HG03108 (cell line): ENCODE measurements at regions not wholly inside any gene's neighbourhood (a gene's known extent, or its start where the extent isn't known, plus 50 kb on each side); places are given as distances from the start of the nearest gene placed in this dataset.
"Not testable (repeated sequence)": the region's sequence is repeated elsewhere in the genome, so short reads cannot be mapped to it uniquely, and the experiment has no call there.

Source experiments
- ATAC-seq: cut with Tn5 transposase; IDR thresholded peaks from one replicate; pipeline ENCODE4 v1.9.1; 2021; ENCODE audit warnings: moderate library complexity; ENCODE audit not compliant: unreplicated experiment

DNA sequence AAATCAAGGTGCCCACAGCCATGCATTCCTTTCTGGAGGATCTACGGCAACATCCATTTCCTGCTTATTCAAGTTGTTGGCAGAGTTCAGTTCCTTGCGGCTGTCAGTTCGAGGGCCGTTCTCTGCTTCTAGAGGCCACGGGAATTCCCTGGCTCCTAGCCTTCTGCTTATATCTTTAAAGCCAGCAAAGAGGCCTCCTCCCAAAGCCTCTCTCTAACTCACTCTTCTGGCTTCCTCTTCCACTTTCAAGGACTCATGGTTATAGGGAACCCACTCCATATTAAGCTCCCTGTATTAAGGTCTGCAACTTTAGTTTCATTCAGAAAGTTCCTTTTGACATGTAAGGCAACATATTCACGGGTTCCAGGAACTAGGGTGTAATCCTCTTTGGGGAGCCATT, 150.1 kb upstream of the RMP24 start:
- ATAC-seq, result no peak

GRCh38 chr18:35826477-35826876, 146.0 kb upstream of the RMP24 start:
- ATAC-seq, result no peak

DNA sequence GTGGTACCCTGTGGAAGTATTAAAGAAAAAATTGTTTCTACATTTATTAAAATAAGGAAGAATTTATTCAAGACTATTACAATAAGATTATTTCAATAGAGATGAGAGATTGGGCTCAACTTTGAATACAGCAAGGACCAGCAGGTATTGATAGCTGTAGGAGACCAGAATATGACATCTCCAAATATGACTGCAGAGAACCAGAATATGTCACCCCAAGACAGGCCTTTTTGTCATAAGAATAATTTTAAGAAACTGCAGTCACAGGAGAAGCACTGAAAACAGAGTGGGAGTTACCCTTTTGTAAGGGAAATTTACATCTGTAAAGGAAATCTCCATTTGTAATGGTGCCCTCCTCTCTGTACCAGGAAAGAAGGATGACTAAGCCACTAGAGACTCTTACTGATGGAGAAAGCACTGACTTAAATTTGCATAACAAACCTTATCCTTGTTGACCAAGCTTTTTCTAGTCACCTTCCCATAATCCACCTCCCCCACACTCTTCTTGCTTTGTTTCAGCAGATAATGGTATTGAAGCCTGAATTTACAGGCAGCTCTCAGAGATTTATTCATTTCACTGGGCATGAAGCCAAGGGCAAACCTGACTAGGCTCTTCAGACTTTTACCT, 145.1 kb upstream of the RMP24 start:
- ATAC-seq, result no peak

- no peak for ATAC-seq
Observed at GRCh38 chr18:35827903-35828275, 144.6 kb upstream of the RMP24 start.

DNA sequence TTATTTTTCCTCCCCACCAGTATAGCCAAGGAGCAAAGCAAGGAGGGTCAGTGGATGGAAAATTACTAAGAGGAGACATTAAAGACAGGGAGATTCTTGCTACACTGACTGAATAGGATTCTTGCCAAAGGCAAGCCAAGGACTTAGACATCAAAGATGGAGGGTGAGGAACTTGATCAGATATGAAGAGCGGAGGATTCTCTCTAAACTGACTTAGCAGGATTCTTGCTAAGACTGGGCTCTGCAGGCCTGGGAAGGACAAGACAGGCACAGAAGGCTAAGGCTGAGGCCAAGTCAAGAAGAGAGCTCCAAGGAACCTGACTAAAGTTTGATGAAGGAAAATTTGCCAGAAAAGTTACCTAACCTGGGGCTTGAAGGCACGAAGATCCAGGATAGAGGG, 143.9 kb upstream of the RMP24 start:
- no peak for ATAC-seq

GRCh38 chr18:35835366-35835765, 137.1 kb upstream of the RMP24 start:
- no peak for ATAC-seq

GRCh38 chr18:35835833-35836232, 136.6 kb upstream of the RMP24 start:
- ATAC-seq, result peak; percentile 93

- ATAC-seq, result no peak
Observed at GRCh38 chr18:35836932-35837331, 135.5 kb upstream of the RMP24 start.

DNA sequence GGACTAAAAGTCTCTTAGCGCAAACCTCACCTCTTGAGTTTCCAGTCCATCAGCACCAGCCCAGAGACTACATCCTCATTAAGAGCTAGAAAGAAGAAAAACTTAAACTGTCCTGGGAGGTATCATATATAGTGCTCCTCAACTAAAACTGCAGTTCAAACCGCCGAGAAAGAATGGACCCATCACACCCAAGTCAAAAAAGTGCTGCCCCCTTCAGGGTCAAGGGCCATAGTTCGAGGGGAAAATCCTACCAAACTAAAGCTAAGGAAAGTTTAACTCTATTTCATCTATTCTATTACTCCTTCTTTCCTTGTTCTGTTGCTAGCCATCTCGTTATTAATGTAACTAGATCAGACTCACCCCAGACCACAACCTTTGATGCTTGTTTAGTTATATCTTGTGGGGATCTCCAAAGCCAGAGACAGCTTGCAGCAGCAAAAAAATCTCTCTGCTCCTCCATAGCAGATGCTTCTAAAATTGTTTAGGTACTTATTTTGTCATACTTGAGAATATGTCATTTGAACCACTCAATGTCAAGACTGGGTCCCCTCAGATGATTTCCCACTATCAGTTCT, 134.5 kb upstream of the RMP24 start:
- ATAC-seq, result no peak

- ATAC-seq, result no peak
Observed at GRCh38 chr18:35841283-35841682, 131.2 kb upstream of the RMP24 start.

DNA sequence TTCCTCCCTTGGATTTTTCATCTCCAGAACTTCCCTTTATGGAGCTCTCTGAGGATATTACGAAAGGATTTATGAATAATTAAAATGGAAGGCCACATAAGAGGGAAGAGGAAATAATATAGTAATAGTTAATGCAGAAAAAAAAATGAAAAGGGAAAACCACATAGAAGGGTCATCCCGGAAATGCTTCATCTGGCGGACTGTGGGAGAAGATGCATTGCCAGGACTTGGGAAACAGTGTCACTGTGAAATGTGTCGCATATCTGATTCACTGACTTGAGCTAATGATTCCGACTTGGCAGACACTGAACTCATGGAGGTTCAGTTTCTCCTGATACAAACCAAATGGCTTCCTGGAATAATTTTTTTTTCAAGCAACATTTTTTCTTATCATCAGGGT, 129.9 kb upstream of the RMP24 start:
- ATAC-seq, result no peak

GRCh38 chr18:35848321-35848720, 124.2 kb upstream of the RMP24 start:
- not testable (repeated sequence) for ATAC-seq

DNA sequence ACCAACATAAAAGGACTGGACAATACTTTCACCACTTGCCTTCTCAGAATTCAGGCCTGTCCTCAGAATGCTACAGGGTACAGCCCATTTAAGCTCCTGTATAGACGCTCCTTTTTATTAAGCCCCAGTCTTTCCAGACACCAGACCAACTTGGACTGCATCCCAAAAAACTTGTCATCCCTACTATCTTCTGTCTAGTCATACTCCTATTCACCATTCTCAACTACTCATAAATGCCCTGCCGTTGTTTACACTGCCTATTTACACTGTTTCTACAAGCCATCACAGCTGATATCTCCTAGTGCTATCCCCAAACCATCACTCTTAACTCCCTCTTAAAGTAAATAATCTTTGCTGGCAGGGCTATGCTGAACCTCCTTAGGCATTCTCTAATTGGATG, 123.2 kb upstream of the RMP24 start:
- ATAC-seq, result not testable (repeated sequence)

DNA sequence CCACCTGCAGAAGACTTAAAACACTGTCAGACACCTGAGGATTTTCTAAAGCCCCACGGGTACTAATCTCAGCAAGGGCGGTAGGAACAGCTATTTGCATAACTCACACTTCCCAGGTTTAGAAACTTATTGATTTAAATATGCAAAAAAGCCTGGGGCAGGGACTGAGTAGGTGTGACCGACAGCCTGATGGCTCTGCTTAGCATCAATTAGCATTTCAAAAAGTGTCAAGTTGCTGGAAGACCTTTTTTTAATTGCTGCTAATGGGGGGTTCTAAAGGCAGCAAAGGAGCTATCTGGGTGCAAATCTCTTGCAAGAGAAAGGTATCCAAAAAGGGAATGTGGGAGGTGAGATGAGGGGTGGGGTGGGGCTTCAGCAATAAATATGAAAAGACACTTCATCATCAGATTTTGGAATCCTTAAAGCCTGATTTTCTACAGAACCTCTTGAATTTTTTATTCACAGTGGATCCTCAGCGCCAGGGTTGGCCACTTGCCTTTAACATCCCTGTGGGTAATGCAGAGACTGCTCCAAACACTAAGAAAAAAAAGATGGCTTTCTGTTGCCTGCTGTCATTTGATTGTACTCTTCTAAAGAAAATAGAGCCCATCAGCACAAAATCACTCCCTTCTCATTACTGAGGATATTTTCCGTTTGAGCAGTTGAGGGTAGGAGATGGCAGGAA, 121.1 kb upstream of the RMP24 start:
- ATAC-seq, result no peak

- no peak for ATAC-seq
Observed at GRCh38 chr18:35852786-35853185, 119.7 kb upstream of the RMP24 start.

- ATAC-seq, result no peak
Observed at GRCh38 chr18:35854095-35854494, 118.4 kb upstream of the RMP24 start.

GRCh38 chr18:35856178-35856577, 116.3 kb upstream of the RMP24 start:
- ATAC-seq, result no peak

DNA sequence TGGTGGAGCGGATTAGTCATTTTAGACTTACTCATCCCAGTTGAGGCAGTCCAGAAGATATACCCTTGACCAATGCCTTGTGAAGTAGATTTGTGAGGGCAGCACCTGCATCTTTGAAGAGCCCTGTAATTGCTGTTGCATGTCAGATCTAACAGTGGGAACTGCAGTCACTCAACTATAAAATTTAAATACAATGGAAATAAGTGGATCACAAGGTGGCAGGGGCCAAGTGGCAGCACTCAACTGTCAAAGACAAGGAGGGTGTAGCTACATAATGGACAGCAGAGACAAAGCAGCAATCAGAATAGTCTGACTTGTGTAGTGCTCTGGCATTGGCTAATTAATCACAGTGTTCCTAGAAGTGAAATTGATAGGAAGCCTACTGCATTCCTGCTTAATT, 115.8 kb upstream of the RMP24 start:
- not testable (repeated sequence) for ATAC-seq

DNA sequence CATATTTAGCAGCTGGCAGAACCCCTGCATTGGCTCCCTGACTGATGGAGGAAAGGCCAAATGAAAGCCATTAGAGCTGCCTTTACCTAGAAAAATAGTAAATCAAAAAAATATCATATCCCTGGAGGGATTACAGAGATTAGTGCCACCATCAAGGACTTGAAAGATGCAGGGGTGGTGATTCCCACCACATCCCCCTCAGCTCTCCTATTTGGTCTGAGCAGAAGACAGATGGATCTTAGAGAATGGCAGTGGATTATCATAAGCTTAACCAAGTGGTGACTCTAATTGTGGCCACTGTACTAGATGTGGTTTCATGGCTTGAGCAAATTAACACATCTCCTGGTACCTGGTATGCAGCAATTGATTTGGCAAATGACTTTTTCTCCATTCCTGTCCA, 114.9 kb upstream of the RMP24 start:
- ATAC-seq, result not testable (repeated sequence)

GRCh38 chr18:35861367-35862118, 110.9 kb upstream of the RMP24 start:
- ATAC-seq, result no peak

DNA sequence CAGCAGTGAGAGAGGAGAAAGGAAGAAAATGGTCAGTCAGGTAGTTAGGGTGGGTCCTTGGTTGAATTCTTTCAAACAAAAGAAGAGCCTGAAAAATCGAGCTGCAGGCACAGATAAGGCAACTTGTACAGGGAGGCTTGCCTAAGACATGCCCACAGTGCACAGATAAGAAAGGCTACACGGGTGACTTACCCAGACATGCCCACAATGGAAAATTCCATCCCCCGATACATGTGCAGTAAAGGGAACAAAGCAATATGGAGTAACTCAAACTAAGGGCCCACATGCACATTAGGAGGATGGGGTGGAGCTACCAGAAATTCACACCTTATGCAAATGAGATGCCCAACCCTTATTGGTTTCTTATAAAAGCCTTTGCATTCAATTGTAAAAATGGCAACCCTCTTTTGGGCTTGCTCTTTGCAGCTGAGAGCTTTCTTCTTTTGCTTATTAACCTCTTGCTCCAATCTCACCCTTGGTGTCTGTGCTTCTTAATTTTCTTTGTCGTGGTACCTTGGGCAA, 110.3 kb upstream of the RMP24 start:
- ATAC-seq, result no peak

DNA sequence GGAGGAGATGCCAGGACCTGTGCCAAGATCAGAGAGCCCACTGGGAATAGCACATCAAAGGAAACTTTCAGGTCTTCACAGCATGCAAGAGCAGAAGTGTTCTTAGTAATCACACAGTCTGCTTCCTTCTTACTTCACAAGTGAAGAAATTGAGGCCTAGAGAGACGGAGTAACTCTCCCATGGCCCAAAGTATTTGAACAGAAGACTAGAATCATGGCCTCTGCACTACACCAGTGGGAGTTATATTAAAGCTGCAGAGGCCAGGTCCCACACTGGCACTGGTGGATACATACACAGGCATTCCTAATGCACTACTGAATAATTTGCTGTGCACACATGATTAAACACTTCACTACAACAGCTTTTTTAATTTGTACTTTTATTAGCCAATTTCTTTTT, 107.6 kb upstream of the RMP24 start:
- no peak for ATAC-seq
